Ishikawa (cell line): ENCODE measurements at regions not wholly inside any gene's neighbourhood (a gene's known extent, or its start where the extent isn't known, plus 50 kb on each side); places are given as distances from the start of the nearest gene placed in this dataset.

Source experiments
- EGR1 ChIP-seq: IDR thresholded peaks from 2 replicates; pipeline ENCODE4 v1.6.1; 2012
- MAX ChIP-seq: IDR thresholded peaks from 2 replicates; pipeline ENCODE4 v1.6.1; 2012
- NFIC ChIP-seq: IDR thresholded peaks from 2 replicates; pipeline ENCODE4 v1.6.1; 2012
- ZBTB7A ChIP-seq: IDR thresholded peaks from 2 replicates; pipeline ENCODE4 v1.6.1; 2012; ENCODE audit warnings: low read depth

- no peak for TF ChIP-seq NFIC
- TF ChIP-seq EGR1, result no peak
- TF ChIP-seq MAX, result no peak
- no peak for TF ChIP-seq ZBTB7A
Observed at GRCh38 chr3:117977504-117978228, 1057.0 kb downstream of the IGSF11 start.
